ENCODE measurements at regions not wholly inside any gene's neighbourhood (a gene's known extent, or its start where the extent isn't known, plus 50 kb on each side); places are given as distances from the start of the nearest gene placed in this dataset.
"Not testable (repeated sequence)": the region's sequence is repeated elsewhere in the genome, so short reads cannot be mapped to it uniquely, and the experiment has no call there.

- DNase-seq, result no peak
These were observed 89.4 kb upstream of the AFDN start for GRCh38 chr6:167737205-167737830.

- no peak for DNase-seq
These were observed 88.3 kb upstream of the AFDN start for GRCh38 chr6:167738386-167738785.

- no peak for DNase-seq
These were observed 86.8 kb upstream of the AFDN start for GRCh38 chr6:167739721-167740475.

- no peak for DNase-seq
These were observed 83.9 kb upstream of the AFDN start for GRCh38 chr6:167742719-167743303.

- no peak for DNase-seq
These were observed 81.7 kb upstream of the AFDN start for GRCh38 chr6:167744681-167745669.

- DNase-seq, result no peak
These were observed 80.9 kb upstream of the AFDN start for GRCh38 chr6:167745670-167746389.

GRCh38 chr6:167746390-167746907 lies 80.3 kb upstream of the AFDN start:
- DNase-seq, result no peak

- no peak for DNase-seq
These were observed 79.7 kb upstream of the AFDN start for GRCh38 chr6:167746975-167747374.

GRCh38 chr6:167747645-167748044 lies 79.1 kb upstream of the AFDN start:
- no peak for DNase-seq

GRCh38 chr6:167748046-167748445 lies 78.7 kb upstream of the AFDN start:
- no peak for DNase-seq

GRCh38 chr6:167748458-167749379 lies 78.0 kb upstream of the AFDN start:
- no peak for DNase-seq

- DNase-seq, result no peak
These were observed 75.8 kb upstream of the AFDN start for GRCh38 chr6:167750956-167751358.

GRCh38 chr6:167751579-167752115 lies 75.1 kb upstream of the AFDN start:
- no peak for DNase-seq

- DNase-seq, result not testable (repeated sequence)
These were observed 73.4 kb upstream of the AFDN start for GRCh38 chr6:167753281-167753680.

GRCh38 chr6:167754691-167755090 lies 72.0 kb upstream of the AFDN start:
- DNase-seq, result no peak

GRCh38 chr6:167755461-167755860 lies 71.2 kb upstream of the AFDN start:
- DNase-seq, result no peak

GRCh38 chr6:167756597-167756996 lies 70.1 kb upstream of the AFDN start:
- no peak for DNase-seq

GRCh38 chr6:167757249-167757648 lies 69.5 kb upstream of the AFDN start:
- no peak for DNase-seq

- DNase-seq, result no peak
These were observed 68.9 kb upstream of the AFDN start for GRCh38 chr6:167757821-167758220.

GRCh38 chr6:167758309-167759023 lies 68.2 kb upstream of the AFDN start:
- DNase-seq, result no peak

Measured in CD4-positive, alpha-beta T cell treated with Interleukin-4 for 1 hour (primary cell).